Fibroblast of villous mesenchyme (primary cell): ENCODE measurements at regions not wholly inside any gene's neighbourhood (a gene's known extent, or its start where the extent isn't known, plus 50 kb on each side); places are given as distances from the start of the nearest gene placed in this dataset.

Source experiments
- DNase-seq: peaks from one replicate; pipeline ENCODE4 v3.0.0-alpha.2; 2010; ENCODE audit warnings: low read depth
- H3K4me3 ChIP-seq: 2 replicates; pipeline ENCODE4 v1.5.1; 2011; ENCODE audit warnings: low read depth, mild to moderate bottlenecking, low read length
- TF ChIP-seq, protein P1 (sequence below): IDR thresholded peaks from 2 replicates; pipeline ENCODE4 v1.5.1; 2012; ENCODE audit warnings: low read depth, mild to moderate bottlenecking, low read length; ENCODE audit not compliant: insufficient read depth

DNA sequence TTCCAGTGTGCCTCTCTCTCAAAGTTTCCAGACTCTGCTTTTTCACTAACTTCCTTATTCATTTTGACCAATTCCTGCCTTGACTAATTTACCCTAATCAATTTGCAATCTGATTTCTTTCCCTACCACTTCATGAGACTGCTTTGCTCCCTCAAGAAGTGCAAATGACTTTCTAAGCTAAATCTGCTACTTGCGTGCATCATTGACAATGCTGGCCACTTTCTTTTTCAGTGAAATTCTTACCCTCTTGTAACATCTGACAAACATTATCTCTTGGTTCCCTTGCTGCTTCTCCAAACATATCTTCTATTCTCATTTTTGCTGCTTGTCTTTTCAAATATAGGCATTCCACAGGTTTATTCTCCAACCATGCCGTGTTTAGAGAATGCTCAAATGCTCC is 659.9 kb downstream of the USP25 start:
- TF ChIP-seq, protein P1, sequence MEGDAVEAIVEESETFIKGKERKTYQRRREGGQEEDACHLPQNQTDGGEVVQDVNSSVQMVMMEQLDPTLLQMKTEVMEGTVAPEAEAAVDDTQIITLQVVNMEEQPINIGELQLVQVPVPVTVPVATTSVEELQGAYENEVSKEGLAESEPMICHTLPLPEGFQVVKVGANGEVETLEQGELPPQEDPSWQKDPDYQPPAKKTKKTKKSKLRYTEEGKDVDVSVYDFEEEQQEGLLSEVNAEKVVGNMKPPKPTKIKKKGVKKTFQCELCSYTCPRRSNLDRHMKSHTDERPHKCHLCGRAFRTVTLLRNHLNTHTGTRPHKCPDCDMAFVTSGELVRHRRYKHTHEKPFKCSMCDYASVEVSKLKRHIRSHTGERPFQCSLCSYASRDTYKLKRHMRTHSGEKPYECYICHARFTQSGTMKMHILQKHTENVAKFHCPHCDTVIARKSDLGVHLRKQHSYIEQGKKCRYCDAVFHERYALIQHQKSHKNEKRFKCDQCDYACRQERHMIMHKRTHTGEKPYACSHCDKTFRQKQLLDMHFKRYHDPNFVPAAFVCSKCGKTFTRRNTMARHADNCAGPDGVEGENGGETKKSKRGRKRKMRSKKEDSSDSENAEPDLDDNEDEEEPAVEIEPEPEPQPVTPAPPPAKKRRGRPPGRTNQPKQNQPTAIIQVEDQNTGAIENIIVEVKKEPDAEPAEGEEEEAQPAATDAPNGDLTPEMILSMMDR, result no peak
- H3K4me3 ChIP-seq, result no peak overlapping the region
- DNase-seq, result no peak

DNA sequence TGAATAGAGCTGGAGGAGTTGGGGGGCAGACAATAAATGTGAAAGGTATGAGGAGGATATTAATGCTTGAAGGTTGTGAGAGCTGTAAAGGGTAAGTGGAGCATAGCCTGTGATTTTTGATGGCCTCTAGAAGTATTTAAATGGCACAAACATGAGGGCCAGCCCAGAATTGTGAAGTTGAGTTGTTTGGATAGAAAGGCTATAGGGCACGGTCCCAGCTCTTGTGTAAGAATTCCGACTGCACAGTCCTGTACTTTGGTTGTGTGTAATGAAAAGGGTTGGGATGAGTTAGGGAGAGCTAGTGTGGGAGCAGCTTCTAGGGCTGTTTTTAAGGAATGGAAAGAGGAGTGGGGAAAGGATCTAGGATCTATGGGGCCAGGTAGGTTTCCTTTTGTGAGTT is 665.5 kb downstream of the USP25 start:
- TF ChIP-seq, protein P1, result no peak
- DNase-seq, result no peak
- H3K4me3 ChIP-seq, result no peak overlapping the region

DNA sequence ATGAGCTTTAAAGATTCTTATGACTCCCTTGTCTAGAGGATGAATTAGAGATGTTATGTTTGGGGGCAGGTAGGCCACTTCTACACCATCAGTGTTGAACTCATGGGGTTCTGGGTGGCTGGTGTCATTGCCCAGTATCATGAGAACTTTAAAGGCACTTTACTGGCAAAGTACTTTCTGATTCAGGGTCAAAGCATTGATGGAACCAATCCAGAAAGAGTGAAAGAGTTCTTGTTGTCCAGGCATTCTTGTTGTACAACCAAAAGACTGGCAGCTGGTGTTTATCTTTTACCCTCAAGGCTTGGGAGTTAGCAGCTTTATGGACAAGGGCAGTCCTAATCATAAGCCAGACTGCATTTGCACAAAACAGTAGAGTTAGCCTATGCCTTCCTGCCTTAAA is 673.0 kb downstream of the USP25 start:
- no peak for DNase-seq
- H3K4me3 ChIP-seq, result no peak overlapping the region
- TF ChIP-seq, protein P1, result no peak

DNA sequence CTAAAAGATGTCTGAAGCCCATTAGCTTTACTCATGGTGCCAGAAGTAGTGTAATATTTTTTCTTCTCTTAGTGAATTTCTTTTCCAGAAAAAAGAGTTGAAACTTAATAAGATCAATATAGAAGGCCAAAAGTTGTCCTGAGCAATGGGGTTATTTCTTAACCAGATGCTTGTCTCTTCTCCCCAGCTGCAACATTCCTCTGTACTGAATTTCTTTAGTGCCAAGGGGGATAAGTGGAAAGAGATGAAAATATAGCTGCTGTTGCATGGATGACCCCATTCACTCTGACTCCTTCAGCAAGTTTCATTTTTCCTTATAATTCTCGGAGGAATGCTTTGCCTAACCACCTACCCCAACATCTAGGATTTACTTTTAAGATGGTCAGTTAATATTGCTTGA is 675.0 kb downstream of the USP25 start:
- no peak for DNase-seq
- no peak overlapping the region for H3K4me3 ChIP-seq
- TF ChIP-seq, protein P1, result no peak

DNA sequence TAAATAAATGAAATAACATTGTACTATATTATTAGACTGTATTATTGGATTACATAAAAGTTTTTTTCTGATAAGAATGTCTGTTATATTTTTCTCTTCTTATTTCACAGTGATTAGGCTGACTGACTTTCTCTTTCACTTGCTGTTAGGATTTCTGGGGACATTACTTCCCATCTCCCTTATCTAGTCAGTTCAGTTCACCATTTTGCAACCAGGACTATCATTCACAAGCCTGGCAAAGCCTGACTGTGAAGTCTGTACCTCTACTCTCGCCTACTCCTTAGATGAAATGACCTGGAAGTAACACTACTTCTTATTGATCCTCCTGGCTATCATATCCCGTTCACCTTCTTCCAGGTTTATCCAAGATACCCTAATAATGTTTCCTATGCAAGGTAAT is 676.6 kb downstream of the USP25 start:
- TF ChIP-seq, protein P1, result no peak
- no peak overlapping the region for H3K4me3 ChIP-seq
- no peak for DNase-seq

DNA sequence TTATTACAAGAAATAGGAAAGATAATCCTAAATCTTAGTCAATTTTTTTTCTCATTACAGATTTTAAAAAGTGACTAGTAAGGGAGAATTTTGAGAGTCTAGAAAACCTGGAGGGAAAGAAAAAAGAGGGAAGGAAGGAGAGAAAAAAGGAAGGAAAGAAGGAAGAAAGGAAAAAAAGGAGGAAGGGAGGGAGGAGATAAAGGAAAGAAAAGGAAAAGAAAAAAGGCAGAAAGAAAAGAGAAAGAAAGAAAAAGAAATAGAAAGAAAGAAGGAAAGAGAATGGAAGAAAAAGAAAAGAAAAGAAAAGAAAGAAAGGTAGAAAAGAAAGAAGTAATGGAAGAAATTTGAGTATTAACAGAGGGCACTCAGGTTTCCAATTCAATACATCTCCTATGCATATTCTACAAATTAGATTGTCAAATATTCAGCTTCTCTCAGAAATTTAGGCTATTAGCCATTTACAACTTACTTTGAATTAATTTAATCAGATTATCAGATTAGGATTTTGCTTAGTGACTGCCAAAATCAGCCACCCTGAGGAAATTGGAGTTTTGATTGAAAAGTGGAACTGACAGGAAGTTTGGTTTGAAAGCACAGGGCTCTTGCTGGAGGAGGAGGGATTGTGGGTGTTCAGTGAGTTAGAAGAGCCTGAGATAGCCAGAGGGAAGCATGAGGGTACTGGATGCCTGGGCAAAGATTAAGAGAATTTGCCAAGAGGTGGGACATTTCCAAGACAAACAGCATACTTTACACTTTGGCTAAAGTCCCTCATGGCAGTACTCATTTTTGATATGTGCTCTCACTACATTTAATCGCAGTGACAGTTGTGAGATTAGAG is 677.8 kb downstream of the USP25 start:
- DNase-seq, result no peak
- no peak overlapping the region for H3K4me3 ChIP-seq
- TF ChIP-seq, protein P1, result no peak

DNA sequence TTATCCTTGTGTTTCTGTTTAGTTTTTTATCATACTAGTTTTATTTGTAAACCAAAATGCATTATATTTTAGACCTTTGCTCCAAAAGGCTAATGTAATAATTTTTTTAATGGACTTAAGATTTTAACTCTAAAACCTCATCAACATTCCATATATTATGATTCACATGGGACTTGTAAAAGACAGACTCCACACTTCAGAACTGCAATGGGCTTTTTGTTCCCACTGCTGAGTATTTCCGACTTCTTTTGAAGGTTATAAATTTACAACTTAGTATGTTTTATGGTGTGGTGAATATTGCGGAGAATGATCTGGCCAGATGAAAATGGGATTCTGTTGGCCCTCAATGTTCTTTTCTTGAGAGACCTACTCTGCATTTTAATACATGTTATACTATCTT is 678.5 kb downstream of the USP25 start:
- no peak overlapping the region for H3K4me3 ChIP-seq
- TF ChIP-seq, protein P1, result no peak
- DNase-seq, result no peak
